Activated naive CD4-positive, alpha-beta T cell treated with anti-CD3 and anti-CD28 coated beads, Interleukin-2, amount 10 ng/mL, durations not matched to agents 7 days and 5 days (primary cell): ENCODE measurements at regions not wholly inside any gene's neighbourhood (a gene's known extent, or its start where the extent isn't known, plus 50 kb on each side); places are given as distances from the start of the nearest gene placed in this dataset.
"Not testable (repeated sequence)": the region's sequence is repeated elsewhere in the genome, so short reads cannot be mapped to it uniquely, and the experiment has no call there.

ENCODE experiments used
- CTCF ChIA-PET: fragments of 350-600 bp; sonication (Branson Sonifier 250); formaldehyde crosslinking; loops from one replicate; lab custom pipeline; 2021; ENCODE audit warnings: antibody characterized with exemption; lab: Charles Lee
- DNase-seq: peaks from one replicate; pipeline ENCODE4 v3.0.0-alpha.2; 2020
- H3K27ac Mint-ChIP-seq: one replicate; pipeline ENCODE4 v1.8.0; 2021; ENCODE audit warnings: mild to moderate bottlenecking, moderate library complexity, mixed read lengths
- H3K27me3 Mint-ChIP-seq: one replicate; pipeline ENCODE4 v1.8.0; 2021; ENCODE audit warnings: mild to moderate bottlenecking, mixed read lengths
- H3K36me3 Mint-ChIP-seq: one replicate; pipeline ENCODE4 v1.8.0; 2021; ENCODE audit warnings: mixed read lengths
- H3K4me1 Mint-ChIP-seq: one replicate; pipeline ENCODE4 v1.8.0; 2021; ENCODE audit warnings: mixed read lengths
- H3K4me3 Mint-ChIP-seq: one replicate; pipeline ENCODE4 v1.8.0; 2021; ENCODE audit warnings: mild to moderate bottlenecking, moderate library complexity, mixed read lengths
- H3K9me3 Mint-ChIP-seq: one replicate; pipeline ENCODE4 v1.8.0; 2021; ENCODE audit warnings: mixed read lengths

DNA sequence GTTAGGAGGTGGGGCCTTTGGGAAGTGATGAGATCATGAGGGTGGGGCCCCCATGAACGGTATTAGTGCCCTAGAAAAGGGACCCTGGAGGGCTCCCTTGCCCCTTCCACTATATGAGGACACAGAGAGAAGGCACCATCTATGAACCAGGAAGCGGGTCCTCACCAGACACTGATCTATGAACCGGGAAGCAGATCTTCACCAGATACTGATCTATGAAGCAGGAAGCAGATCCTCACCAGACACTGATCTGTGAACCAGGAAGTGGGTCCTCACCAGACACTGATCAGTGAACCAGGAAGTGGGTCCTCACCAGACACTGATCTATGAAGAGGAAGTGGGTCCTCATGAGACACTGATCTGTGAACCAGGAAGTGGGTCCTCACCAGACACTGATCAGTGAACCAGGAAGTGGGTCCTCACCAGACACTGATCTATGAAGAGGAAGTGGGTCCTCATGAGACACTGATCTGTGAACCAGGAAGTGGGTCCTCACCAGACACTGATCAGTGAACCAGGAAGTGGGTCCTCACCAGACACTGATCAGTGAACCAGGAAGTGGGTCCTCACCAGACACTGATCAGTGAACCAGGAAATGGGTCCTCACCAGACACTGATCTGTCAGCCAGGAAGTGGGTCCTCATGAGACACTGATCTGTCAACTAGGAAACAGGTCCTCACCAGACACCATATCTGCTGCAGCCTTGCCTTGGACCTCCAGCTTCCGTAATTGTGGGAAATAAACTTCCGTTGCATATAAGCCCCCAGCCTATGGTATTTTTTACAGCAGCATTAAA, 316.1 kb downstream of the BRD1 start:
- H3K4me3 Mint-ChIP-seq, CTCF ChIA-PET, DNase-seq, H3K27me3 Mint-ChIP-seq: not testable (repeated sequence)
- Mint-ChIP-seq H3K4me1 (peaks cover 12% of the 10 kb centered on the region), H3K27ac (peak overlapping the region; percentile 88), H3K9me3 (peaks cover 19% of the 10 kb centered on the region), H3K36me3 (peaks cover 16% of the 10 kb centered on the region)

DNA sequence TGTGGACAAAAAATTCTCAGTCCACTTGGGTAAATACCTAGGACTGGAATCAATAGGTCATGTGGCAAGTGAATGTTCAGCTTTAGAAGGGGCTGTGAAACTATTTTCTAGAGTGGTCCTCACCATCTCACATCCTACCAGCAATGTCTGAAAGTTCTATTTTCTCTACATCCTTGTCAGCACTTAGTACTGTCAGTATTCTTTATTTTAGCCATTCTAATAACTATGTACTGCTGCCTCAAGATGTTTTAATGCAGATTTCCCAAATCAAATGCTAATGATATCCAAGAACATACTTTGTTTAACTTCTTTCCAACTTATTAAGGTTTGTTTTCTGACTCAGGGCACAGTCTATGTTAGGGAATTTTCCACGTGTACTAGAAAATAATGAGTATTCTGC, 317.0 kb downstream of the BRD1 start:
- CTCF ChIA-PET = no interaction called here
- DNase-seq = no peak
- Mint-ChIP-seq H3K4me3 (no peak overlapping the region), H3K9me3 (peaks cover 21% of the 10 kb centered on the region), H3K27ac (peak overlapping the region; percentile 88), H3K27me3 (no peaks in the 10 kb centered on the region), H3K4me1 (peaks cover 12% of the 10 kb centered on the region), H3K36me3 (peaks cover 16% of the 10 kb centered on the region)

DNA sequence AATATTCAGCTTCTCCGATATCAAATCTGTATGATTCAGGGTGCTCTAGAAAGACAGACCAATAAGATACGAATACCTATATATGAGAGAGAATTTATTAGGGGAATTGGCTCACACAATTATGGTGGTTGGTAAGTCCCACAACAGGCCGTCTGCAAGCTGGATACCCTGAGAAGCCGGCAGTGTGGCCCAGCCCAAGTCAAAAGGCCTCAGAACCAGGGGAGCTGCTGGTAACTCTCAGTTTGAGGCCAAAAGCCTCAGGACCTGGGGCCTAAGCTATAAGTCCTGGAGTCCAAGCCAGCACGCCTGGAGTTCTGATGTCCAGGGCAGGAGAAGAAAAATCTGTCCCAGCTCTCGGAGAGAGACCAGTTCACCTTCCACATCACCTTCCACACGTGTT, 318.7 kb downstream of the BRD1 start:
- H3K4me1 Mint-ChIP-seq = peaks cover 12% of the 10 kb centered on the region
- H3K36me3 Mint-ChIP-seq = peaks cover 16% of the 10 kb centered on the region
- DNase-seq = no peak
- no peak overlapping the region for H3K27ac Mint-ChIP-seq
- peaks cover 21% of the 10 kb centered on the region for H3K9me3 Mint-ChIP-seq
- H3K4me3 Mint-ChIP-seq = no peak overlapping the region
- no peaks in the 10 kb centered on the region for H3K27me3 Mint-ChIP-seq
- CTCF ChIA-PET = no interaction called here

DNA sequence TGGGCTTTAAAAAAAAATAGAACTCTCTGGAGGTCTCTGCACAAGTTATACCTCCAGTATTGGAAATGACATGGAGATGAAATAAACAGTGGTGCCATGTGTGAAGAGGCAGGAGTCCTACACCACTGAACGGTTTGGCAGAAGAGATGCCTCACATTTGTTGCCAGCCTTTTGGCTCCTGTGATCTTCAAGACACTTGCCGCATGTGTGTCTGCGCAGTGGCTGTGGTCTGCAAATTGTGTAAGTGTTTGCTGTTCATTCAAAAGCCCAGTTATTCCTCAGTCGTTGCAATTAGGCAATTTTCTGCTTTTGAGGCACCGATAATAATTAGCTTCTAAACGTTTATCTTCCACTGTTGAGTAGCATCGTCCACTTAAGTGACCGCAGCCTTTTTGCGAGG, 319.1 kb downstream of the BRD1 start:
- Mint-ChIP-seq H3K9me3 (peaks cover 21% of the 10 kb centered on the region), H3K27me3 (no peaks in the 10 kb centered on the region), H3K4me1 (peaks cover 10% of the 10 kb centered on the region), H3K4me3 (no peak overlapping the region), H3K36me3 (peaks cover 16% of the 10 kb centered on the region), H3K27ac (no peak overlapping the region)
- CTCF ChIA-PET = no interaction called here
- no peak for DNase-seq

DNA sequence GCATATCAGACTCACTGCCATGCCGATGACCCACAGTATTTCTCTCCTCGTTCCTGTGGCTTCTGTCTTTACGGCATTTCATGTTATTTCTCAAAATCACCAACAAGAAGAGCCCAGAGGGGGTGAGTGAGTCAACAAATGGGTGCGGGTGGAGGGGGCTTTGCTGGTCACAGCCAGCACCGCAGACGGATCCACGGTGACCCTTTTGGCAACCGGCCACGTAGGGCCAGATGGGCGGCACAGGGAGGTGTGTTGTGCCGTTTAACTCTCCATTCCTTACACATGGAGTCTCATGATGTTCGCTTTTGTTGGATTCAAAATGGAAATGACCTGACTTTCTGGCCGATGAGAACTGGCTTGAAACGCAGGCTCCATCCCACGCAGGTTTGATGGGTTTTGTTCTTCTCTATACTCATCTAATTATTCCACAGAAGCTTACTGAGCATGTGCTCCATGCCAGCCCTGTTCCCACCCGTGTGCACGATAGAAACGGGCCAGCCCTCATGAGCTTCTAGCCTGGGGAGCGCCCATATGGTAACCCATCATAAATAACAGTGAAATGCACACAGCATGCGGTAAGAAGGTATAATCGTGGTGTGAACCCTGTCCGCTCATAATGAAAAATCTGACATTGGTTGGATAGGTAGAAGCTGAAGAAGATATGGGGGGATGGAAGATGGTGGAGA, 319.9 kb downstream of the BRD1 start:
- CTCF ChIA-PET = no interaction called here
- no peak overlapping the region for H3K27ac Mint-ChIP-seq
- no peaks in the 10 kb centered on the region for H3K27me3 Mint-ChIP-seq
- DNase-seq = no peak
- H3K4me1 Mint-ChIP-seq = peaks cover 10% of the 10 kb centered on the region
- peaks cover 24% of the 10 kb centered on the region for H3K9me3 Mint-ChIP-seq
- H3K36me3 Mint-ChIP-seq = peaks cover 13% of the 10 kb centered on the region
- H3K4me3 Mint-ChIP-seq = no peak overlapping the region

DNA sequence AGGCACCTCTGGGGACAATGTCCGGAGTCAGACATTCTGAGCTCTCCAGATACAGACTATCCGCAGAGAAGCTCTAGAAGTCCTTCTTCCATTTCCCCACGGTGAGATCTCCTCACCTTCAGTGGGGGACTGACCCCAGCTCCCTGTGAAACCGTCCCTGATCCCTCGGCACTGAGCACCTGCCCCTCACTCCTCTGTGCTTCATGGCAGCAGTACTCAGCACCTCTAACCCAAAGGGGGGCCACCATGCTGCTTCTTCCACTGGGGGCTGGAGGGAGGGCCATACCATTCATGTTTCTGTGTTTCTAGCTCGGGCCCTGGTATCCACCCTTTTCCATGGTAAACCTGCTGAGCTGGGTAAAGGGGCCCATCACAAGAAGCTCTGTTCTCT, 321.7 kb downstream of the BRD1 start:
- peaks cover 8% of the 10 kb centered on the region for H3K36me3 Mint-ChIP-seq

DNA sequence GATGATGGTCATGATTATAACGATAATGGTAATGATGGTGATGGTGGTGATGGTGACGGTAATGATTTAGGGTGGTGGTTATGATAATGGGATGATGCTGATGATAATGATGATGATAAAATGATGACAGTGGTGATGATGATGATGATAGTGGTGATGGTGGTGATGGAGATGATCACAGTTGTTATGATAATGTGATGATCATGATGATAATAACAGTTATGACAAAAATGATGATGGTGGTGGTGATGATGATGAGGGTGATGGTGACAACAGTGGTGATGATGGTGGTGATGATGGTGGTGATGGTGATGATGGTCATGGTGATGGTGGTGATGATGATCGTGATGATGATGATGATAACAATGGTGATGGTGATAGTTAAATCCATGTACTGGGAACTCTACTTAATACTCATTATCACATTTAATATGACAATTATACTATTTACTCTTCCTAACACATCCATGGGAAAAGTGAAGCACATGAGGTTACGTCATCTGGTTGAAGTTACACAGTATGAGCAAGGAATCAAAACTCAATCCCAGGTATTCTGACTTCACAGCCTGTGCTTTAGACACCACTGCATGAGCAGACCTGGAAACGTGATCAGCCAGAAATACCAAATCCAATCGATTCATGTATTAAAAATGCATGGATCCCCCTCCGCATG, 322.2 kb downstream of the BRD1 start:
- H3K27ac Mint-ChIP-seq = no peak overlapping the region
- H3K9me3 Mint-ChIP-seq = peaks cover 11% of the 10 kb centered on the region
- no peaks in the 10 kb centered on the region for H3K4me1 Mint-ChIP-seq
- CTCF ChIA-PET = no interaction called here
- no peak for DNase-seq
- H3K4me3 Mint-ChIP-seq = no peak overlapping the region
- H3K27me3 Mint-ChIP-seq = no peaks in the 10 kb centered on the region
- H3K36me3 Mint-ChIP-seq = peaks cover 4% of the 10 kb centered on the region

More for the DNA sequence above, 321.7 kb downstream of the BRD1 start:
- no peak for DNase-seq
- CTCF ChIA-PET = no interaction called here
- Mint-ChIP-seq H3K4me3 (no peak overlapping the region), H3K27me3 (no peaks in the 10 kb centered on the region), H3K27ac (no peak overlapping the region), H3K9me3 (peaks cover 16% of the 10 kb centered on the region), H3K4me1 (peaks cover 1% of the 10 kb centered on the region)

DNA sequence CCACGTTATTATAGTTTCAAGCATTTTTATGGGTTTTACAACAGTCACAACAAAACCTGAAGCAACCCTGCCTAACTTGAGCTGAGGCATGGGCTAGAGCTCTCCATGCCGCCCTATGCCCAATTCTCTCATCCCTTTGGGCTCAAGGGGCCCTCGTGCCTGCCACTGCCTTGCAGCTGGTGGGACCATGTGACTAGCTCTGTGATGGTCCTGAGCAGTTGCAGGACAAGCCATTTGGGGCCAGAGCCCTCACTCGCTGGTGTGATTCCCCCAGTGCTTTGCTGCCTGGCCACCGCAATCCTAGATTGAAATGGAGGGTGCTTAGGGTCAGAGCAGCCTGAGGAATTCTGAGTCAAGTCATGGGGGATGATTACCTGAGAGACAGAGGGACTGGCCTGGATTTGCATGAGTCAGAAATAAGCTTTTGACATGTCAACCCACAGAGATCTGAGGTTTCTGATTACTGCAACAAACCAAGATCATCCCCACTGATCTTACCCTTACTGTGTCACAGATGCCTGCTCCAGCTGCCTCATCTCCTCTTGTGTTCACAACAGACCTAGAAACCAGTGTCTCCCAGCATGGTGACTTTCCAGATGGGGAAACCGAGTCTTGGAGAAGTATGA, 323.7 kb downstream of the BRD1 start:
- Mint-ChIP-seq H3K36me3 (peaks cover 2% of the 10 kb centered on the region), H3K4me3 (no peak overlapping the region), H3K27ac (no peak overlapping the region), H3K9me3 (peaks cover 7% of the 10 kb centered on the region), H3K4me1 (no peaks in the 10 kb centered on the region), H3K27me3 (no peaks in the 10 kb centered on the region)
- CTCF ChIA-PET = no interaction called here
- no peak for DNase-seq

DNA sequence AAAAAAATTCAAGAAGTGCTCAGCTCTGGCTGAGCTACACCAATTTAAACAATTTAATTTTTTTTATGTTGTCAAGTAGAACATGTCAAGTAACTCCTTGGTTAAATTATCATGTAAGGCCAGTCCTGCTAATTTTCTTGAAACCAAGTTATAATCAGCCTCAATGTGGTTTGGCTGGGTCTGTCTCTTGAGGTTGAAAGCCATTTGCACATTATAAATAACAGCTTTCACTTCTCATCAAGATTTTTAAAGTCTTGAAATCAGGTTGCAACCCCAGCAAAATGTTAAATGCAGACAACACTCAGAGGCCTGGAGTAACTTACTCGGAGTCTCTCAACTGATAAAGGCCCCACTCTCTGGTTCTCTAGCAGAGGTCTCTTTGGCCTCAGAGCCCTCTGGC, 324.4 kb downstream of the BRD1 start:
- Mint-ChIP-seq H3K27ac (no peak overlapping the region), H3K4me3 (no peak overlapping the region), H3K36me3 (peaks cover 2% of the 10 kb centered on the region), H3K27me3 (no peaks in the 10 kb centered on the region), H3K9me3 (peaks cover 7% of the 10 kb centered on the region), H3K4me1 (no peaks in the 10 kb centered on the region)
- CTCF ChIA-PET = no interaction called here
- no peak for DNase-seq

DNA sequence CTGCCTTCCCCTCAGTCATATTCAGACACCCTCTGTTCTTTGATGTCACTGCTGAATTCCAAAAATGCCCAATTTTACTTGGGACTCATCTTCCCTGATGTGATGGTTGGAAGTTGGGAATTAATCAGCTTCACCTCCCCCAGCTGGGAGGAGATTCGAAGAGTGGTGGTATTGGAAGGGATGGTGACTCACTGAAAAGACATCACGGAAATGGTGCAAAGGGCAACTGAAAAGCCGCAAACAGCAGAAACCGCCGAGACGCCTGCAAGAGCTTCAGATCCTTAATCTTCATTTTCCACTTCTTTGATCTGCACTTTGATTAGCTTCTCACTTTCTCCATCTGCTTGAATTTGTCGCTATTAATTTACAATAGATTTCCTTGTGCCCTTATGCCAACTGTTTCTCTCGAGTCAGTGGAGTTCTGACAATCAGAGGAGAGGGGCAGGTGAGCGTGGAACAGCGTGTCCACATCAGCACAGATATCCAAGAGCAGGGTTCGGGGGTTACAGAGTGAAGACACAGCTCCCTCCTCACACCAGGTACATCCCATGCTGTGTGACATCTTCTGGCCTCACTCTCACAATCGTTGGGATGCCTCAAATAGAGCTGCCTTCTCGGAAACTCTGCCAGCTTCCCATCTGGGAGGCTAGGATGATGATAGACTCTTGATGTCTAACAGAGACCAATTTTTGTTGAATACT, 325.4 kb downstream of the BRD1 start:
- no peak overlapping the region for H3K27ac Mint-ChIP-seq
- H3K27me3 Mint-ChIP-seq = no peaks in the 10 kb centered on the region
- CTCF ChIA-PET = no interaction called here
- no peak overlapping the region for H3K4me3 Mint-ChIP-seq
- H3K4me1 Mint-ChIP-seq = no peaks in the 10 kb centered on the region
- H3K36me3 Mint-ChIP-seq = no peaks in the 10 kb centered on the region
- no peak for DNase-seq
- peaks cover 5% of the 10 kb centered on the region for H3K9me3 Mint-ChIP-seq

DNA sequence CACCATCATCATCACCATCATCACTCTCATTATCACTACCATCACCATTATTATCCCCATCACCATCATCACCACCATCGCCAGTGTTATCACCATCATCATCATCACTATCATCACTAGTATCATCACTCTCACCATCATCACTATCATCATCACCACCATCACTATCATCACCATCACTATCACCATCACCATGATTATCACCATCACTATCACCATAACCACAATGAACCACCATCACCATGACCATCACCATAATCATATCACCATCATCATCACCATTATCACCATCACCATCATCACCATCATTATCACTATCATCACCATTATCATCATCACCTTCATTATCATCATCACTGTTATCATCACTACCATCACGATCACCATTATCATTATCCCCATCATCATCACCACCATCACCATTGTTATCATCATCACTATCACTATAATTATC, 326.7 kb downstream of the BRD1 start:
- Mint-ChIP-seq H3K9me3 (peaks cover 2% of the 10 kb centered on the region), H3K27me3 (no peaks in the 10 kb centered on the region), H3K4me3 (no peak overlapping the region), H3K27ac (no peak overlapping the region), H3K36me3 (no peaks in the 10 kb centered on the region), H3K4me1 (no peaks in the 10 kb centered on the region)
- CTCF ChIA-PET = no interaction called here
- DNase-seq = no peak

DNA sequence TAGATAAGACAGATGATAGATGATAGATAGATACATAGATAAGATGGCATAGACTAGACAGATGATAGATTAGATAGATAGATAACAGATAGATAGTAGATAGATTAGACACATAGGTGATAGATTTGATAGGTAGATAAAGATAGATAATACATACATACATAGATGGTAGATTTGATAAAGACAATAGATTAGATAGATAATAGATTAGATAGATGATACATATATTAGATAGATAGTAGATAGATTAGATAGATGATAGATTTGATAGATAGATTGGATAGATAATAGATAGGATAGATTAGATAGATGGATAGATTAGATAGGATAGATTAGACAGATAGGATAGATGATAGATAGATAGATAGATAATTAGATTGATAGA, 327.6 kb downstream of the BRD1 start:
- CTCF ChIA-PET = no interaction called here
- DNase-seq = no peak
- no peaks in the 10 kb centered on the region for H3K36me3 Mint-ChIP-seq
- H3K4me1 Mint-ChIP-seq = no peaks in the 10 kb centered on the region
- no peak overlapping the region for H3K4me3 Mint-ChIP-seq
- H3K27me3 Mint-ChIP-seq = no peaks in the 10 kb centered on the region
- peaks cover 2% of the 10 kb centered on the region for H3K9me3 Mint-ChIP-seq
- H3K27ac Mint-ChIP-seq = no peak overlapping the region

DNA sequence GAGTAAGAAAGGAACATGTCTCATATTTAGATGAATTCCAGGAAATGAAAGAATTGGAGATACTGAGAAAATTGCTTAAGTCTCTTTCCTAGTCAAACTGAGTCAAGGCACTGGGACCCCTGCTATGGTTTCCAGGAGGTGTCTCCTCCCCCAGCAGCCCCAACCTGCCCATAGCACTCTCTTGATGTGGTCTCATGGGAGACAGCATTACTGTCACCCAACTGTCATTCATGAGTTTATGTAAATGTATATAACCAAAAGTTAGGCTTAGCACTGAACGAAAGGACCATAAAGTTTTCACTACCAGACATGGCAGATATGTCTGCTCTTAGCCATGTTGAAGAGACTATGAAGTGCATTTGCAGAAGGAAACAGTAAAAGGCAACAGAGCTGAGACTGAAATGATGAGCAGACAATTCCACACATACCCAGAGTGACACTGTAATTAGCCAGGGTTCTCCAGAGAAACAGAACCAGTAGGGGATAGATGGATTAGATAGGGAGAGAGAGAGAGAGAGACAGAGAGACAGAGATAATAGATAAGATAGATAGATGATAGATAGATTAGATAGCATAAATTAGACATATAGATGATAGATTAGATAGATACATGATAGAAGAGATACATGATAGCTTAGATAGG, 328.1 kb downstream of the BRD1 start:
- H3K27me3 Mint-ChIP-seq = no peaks in the 10 kb centered on the region
- CTCF ChIA-PET = no interaction called here
- no peak for DNase-seq
- no peaks in the 10 kb centered on the region for H3K36me3 Mint-ChIP-seq
- H3K9me3 Mint-ChIP-seq = peaks cover 2% of the 10 kb centered on the region
- H3K27ac Mint-ChIP-seq = no peak overlapping the region
- no peak overlapping the region for H3K4me3 Mint-ChIP-seq
- no peaks in the 10 kb centered on the region for H3K4me1 Mint-ChIP-seq
